PC-3 (cell line): ENCODE measurements at regions not wholly inside any gene's neighbourhood (a gene's known extent, or its start where the extent isn't known, plus 50 kb on each side); places are given as distances from the start of the nearest gene placed in this dataset.

Experiments used
- CTCF ChIP-seq: fragments of 300-600 bp; sonication (generic); conservative IDR thresholded peaks from 2 replicates; pipeline ENCODE4 v1.5.1; 2017; ENCODE audit warnings: antibody characterized with exemption, low read depth, mild to moderate bottlenecking, low read length
- EZH2phosphoT487 ChIP-seq: fragments of 300-600 bp; sonication (generic); IDR thresholded peaks from 2 replicates; pipeline ENCODE4 v1.6.1; 2018; ENCODE audit warnings: mild to moderate bottlenecking, antibody characterized with exemption, low read length, borderline replicate concordance

DNA sequence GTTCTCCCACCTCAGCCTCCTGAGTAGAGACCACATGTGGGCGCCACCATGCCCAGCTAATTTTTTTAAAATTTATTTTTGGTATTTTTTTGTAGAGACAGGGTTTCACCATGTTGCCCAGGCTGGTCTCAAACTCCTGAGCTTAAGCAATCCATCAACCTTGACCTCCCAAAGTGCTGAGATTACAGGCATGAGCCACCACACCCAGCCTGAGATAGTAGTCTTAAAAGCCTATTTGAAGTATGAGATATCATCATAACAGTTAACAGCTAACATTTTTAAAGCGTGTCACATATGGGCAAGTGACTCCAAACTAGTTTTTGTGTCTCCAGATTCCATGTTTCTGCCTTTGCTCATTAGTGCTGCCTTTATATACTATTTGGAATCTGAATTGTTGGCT, 74.6 kb upstream of the WSCD2 start:
- no peak for TF ChIP-seq CTCF
- TF ChIP-seq EZH2phosphoT487, result no peak
